SU-DHL-6 (cell line): ENCODE measurements at regions not wholly inside any gene's neighbourhood (a gene's known extent, or its start where the extent isn't known, plus 50 kb on each side); places are given as distances from the start of the nearest gene placed in this dataset.

ENCODE experiments used
- EZH2phosphoT487 ChIP-seq: fragments of 200-600 bp; sonication (generic), shearing (Covaris generic); conservative IDR thresholded peaks from 2 replicates; pipeline ENCODE4 v1.6.1; 2018; ENCODE audit warnings: mild to moderate bottlenecking, antibody characterized with exemption, low read length, moderate library complexity, mixed read lengths
- TF ChIP-seq, protein P1 (sequence below): fragments of 200-600 bp; sonication (generic); IDR thresholded peaks from one replicate; pipeline ENCODE4 v1.5.1; 2017; ENCODE audit warnings: antibody characterized with exemption, mild to moderate bottlenecking, low read length, moderate library complexity; ENCODE audit not compliant: insufficient read depth, poor library complexity, severe bottlenecking

DNA sequence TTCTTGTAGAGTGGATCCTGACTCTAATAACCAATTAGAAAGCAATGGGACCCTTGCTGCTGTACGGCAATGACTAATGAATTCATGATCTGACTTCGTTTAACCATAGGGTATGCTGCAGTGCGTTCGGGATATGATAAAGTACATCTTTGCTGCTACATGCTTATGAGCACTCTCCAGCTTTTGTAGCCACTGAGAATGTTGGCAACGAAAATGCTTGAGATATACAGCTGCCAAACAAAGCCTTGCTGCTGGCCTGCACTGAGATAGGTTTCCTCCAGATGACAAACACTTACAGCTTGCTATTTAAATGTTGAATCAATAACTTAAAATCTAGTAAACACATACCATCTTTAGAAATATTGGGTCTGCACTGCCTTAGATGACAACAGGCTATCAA lies 372.4 kb upstream of the SLC8A1 start:
- TF ChIP-seq, protein P1, sequence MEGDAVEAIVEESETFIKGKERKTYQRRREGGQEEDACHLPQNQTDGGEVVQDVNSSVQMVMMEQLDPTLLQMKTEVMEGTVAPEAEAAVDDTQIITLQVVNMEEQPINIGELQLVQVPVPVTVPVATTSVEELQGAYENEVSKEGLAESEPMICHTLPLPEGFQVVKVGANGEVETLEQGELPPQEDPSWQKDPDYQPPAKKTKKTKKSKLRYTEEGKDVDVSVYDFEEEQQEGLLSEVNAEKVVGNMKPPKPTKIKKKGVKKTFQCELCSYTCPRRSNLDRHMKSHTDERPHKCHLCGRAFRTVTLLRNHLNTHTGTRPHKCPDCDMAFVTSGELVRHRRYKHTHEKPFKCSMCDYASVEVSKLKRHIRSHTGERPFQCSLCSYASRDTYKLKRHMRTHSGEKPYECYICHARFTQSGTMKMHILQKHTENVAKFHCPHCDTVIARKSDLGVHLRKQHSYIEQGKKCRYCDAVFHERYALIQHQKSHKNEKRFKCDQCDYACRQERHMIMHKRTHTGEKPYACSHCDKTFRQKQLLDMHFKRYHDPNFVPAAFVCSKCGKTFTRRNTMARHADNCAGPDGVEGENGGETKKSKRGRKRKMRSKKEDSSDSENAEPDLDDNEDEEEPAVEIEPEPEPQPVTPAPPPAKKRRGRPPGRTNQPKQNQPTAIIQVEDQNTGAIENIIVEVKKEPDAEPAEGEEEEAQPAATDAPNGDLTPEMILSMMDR: no peak
- TF ChIP-seq EZH2phosphoT487: no peak
